MG63 (cell line): ENCODE measurements at regions not wholly inside any gene's neighbourhood (a gene's known extent, or its start where the extent isn't known, plus 50 kb on each side); places are given as distances from the start of the nearest gene placed in this dataset.

Source experiments
- DNase-seq: peaks from one replicate; pipeline ENCODE4 v3.0.0-alpha.2; 2020
- H3K27me3 ChIP-seq: fragments of 250-450 bp; sonication (Bioruptor Pico); 2 replicates; pipeline ENCODE4 v1.5.1; 2020; ENCODE audit warnings: mild to moderate bottlenecking, moderate library complexity
- H3K36me3 ChIP-seq: fragments of 250-450 bp; sonication (Bioruptor Pico); 2 replicates; pipeline ENCODE4 v1.5.1; 2020; ENCODE audit warnings: mild to moderate bottlenecking, moderate library complexity
- H3K4me3 ChIP-seq: fragments of 250-450 bp; sonication (Bioruptor Pico); 2 replicates; pipeline ENCODE4 v1.5.1; 2020; ENCODE audit warnings: mild to moderate bottlenecking, moderate library complexity
- H3K9me3 ChIP-seq: fragments of 250-450 bp; sonication (Bioruptor Pico); 2 replicates; pipeline ENCODE4 v1.5.1; 2020; ENCODE audit warnings: mild to moderate bottlenecking, moderate library complexity

- DNase-seq: no peak
Observed at GRCh38 chr12:77571127-77571526, 259.6 kb upstream of the NAV3 start.

GRCh38 chr12:77569876-77570275 lies 260.8 kb upstream of the NAV3 start:
- Histone ChIP-seq H3K27me3 (peaks cover 6% of the 10 kb centered on the region; the same call in 1 of the 2 replicates), H3K9me3 (no peaks in the 10 kb centered on the region), H3K4me3 (no peak overlapping the region), H3K36me3 (no peaks in the 10 kb centered on the region)
- DNase-seq: no peak

More at GRCh38 chr12:77571127-77571526, 259.6 kb upstream of the NAV3 start:
- H3K36me3 ChIP-seq: no peaks in the 10 kb centered on the region
- H3K9me3 ChIP-seq: no peaks in the 10 kb centered on the region
- peaks cover 6% of the 10 kb centered on the region; the same call in 1 of the 2 replicates for H3K27me3 ChIP-seq
- no peak overlapping the region for H3K4me3 ChIP-seq

- no peaks in the 10 kb centered on the region for H3K27me3 ChIP-seq
- no peaks in the 10 kb centered on the region for H3K36me3 ChIP-seq
- H3K4me3 ChIP-seq: no peak overlapping the region
- no peaks in the 10 kb centered on the region for H3K9me3 ChIP-seq
- no peak for DNase-seq
Observed at GRCh38 chr12:77560714-77561113, 270.0 kb upstream of the NAV3 start.

- Histone ChIP-seq H3K4me3 (no peak overlapping the region), H3K9me3 (no peaks in the 10 kb centered on the region), H3K36me3 (no peaks in the 10 kb centered on the region), H3K27me3 (no peaks in the 10 kb centered on the region)
- DNase-seq: no peak
Observed at GRCh38 chr12:77559400-77560074, 271.2 kb upstream of the NAV3 start.

GRCh38 chr12:77555074-77555473 lies 275.6 kb upstream of the NAV3 start:
- Histone ChIP-seq H3K4me3 (no peak overlapping the region), H3K27me3 (peaks cover 4% of the 10 kb centered on the region; the same call in 1 of the 2 replicates), H3K36me3 (no peaks in the 10 kb centered on the region), H3K9me3 (no peaks in the 10 kb centered on the region)
- no peak for DNase-seq

GRCh38 chr12:77553976-77554619 lies 276.6 kb upstream of the NAV3 start:
- H3K9me3 ChIP-seq: no peaks in the 10 kb centered on the region
- H3K36me3 ChIP-seq: no peaks in the 10 kb centered on the region
- no peak overlapping the region for H3K4me3 ChIP-seq
- DNase-seq: no peak
- H3K27me3 ChIP-seq: peaks cover 4% of the 10 kb centered on the region; the same call in 1 of the 2 replicates

GRCh38 chr12:77549383-77550128 lies 281.1 kb upstream of the NAV3 start:
- no peak for DNase-seq
- H3K9me3 ChIP-seq: no peaks in the 10 kb centered on the region
- no peak overlapping the region for H3K4me3 ChIP-seq
- peaks cover 4% of the 10 kb centered on the region; the same call in 1 of the 2 replicates for H3K27me3 ChIP-seq
- H3K36me3 ChIP-seq: no peaks in the 10 kb centered on the region

GRCh38 chr12:77548797-77549196 lies 281.9 kb upstream of the NAV3 start:
- H3K9me3 ChIP-seq: no peaks in the 10 kb centered on the region
- H3K27me3 ChIP-seq: peaks cover 4% of the 10 kb centered on the region; the same call in 1 of the 2 replicates
- H3K4me3 ChIP-seq: no peak overlapping the region
- no peak for DNase-seq
- no peaks in the 10 kb centered on the region for H3K36me3 ChIP-seq

- no peak for DNase-seq
- Histone ChIP-seq H3K4me3 (no peak overlapping the region), H3K9me3 (no peaks in the 10 kb centered on the region), H3K27me3 (no peaks in the 10 kb centered on the region), H3K36me3 (no peaks in the 10 kb centered on the region)
Observed at GRCh38 chr12:77540097-77540496, 290.6 kb upstream of the NAV3 start.

- H3K36me3 ChIP-seq: no peaks in the 10 kb centered on the region
- no peak for DNase-seq
- H3K4me3 ChIP-seq: no peak overlapping the region
- H3K9me3 ChIP-seq: no peaks in the 10 kb centered on the region
- no peaks in the 10 kb centered on the region for H3K27me3 ChIP-seq
Observed at GRCh38 chr12:77537663-77538062, 293.0 kb upstream of the NAV3 start.

- H3K27me3 ChIP-seq: no peaks in the 10 kb centered on the region
- H3K9me3 ChIP-seq: no peaks in the 10 kb centered on the region
- H3K4me3 ChIP-seq: no peak overlapping the region
- H3K36me3 ChIP-seq: no peaks in the 10 kb centered on the region
- no peak for DNase-seq
Observed at GRCh38 chr12:77535734-77536133, 295.0 kb upstream of the NAV3 start.

- DNase-seq: no peak
- H3K4me3 ChIP-seq: no peak overlapping the region
- no peaks in the 10 kb centered on the region for H3K9me3 ChIP-seq
- no peaks in the 10 kb centered on the region for H3K36me3 ChIP-seq
- H3K27me3 ChIP-seq: no peaks in the 10 kb centered on the region
Observed at GRCh38 chr12:77531912-77532311, 298.8 kb upstream of the NAV3 start.

- Histone ChIP-seq H3K36me3 (no peaks in the 10 kb centered on the region), H3K27me3 (no peaks in the 10 kb centered on the region), H3K4me3 (no peak overlapping the region), H3K9me3 (no peaks in the 10 kb centered on the region)
- DNase-seq: no peak
Observed at GRCh38 chr12:77522247-77522646, 308.4 kb upstream of the NAV3 start.

- no peak for DNase-seq
- H3K9me3 ChIP-seq: no peaks in the 10 kb centered on the region
- no peak overlapping the region for H3K4me3 ChIP-seq
- H3K36me3 ChIP-seq: no peaks in the 10 kb centered on the region
- H3K27me3 ChIP-seq: no peaks in the 10 kb centered on the region
Observed at GRCh38 chr12:77521508-77522115, 309.1 kb upstream of the NAV3 start.

GRCh38 chr12:77514511-77514910 lies 316.2 kb upstream of the NAV3 start:
- no peaks in the 10 kb centered on the region for H3K36me3 ChIP-seq
- DNase-seq: no peak

GRCh38 chr12:77510985-77511384 lies 319.7 kb upstream of the NAV3 start:
- Histone ChIP-seq H3K36me3 (no peaks in the 10 kb centered on the region), H3K9me3 (no peaks in the 10 kb centered on the region), H3K4me3 (no peak overlapping the region), H3K27me3 (no peaks in the 10 kb centered on the region)
- DNase-seq: no peak

More at GRCh38 chr12:77514511-77514910, 316.2 kb upstream of the NAV3 start:
- Histone ChIP-seq H3K9me3 (no peaks in the 10 kb centered on the region), H3K4me3 (no peak overlapping the region), H3K27me3 (no peaks in the 10 kb centered on the region)

- no peak overlapping the region for H3K4me3 ChIP-seq
- no peaks in the 10 kb centered on the region for H3K36me3 ChIP-seq
- H3K27me3 ChIP-seq: no peaks in the 10 kb centered on the region
- no peak for DNase-seq
- no peaks in the 10 kb centered on the region for H3K9me3 ChIP-seq
Observed at GRCh38 chr12:77504466-77504865, 326.2 kb upstream of the NAV3 start.
